K562 (cell line): ENCODE measurements at regions not wholly inside any gene's neighbourhood (a gene's known extent, or its start where the extent isn't known, plus 50 kb on each side); places are given as distances from the start of the nearest gene placed in this dataset.

Experiments
- ATAC-seq: fragments of 200-7000 bp; cut with Tn5 transposase; 3 replicates; pipeline ENCODE4 v1.9.1; 2020; ENCODE audit warnings: moderate library complexity
- BruUV-seq: library from RNA; stranded (reverse); fragments of 400-500 nt; replicated peaks from 2 replicates; lab custom pipeline; 2021; lab: Mats Ljungman, UMichigan
- CTCF ChIA-PET: fragments of 300-600 bp; formaldehyde crosslinking; extraction: SDS; loops from one replicate; lab custom pipeline; 2021; ENCODE audit warnings: low intra/inter-chr PET ratio; lab: Yijun Ruan, JAX
- POLR2A ChIA-PET: fragments of 300-600, 350-650 bp; sonication (Branson Sonifier 250); formaldehyde crosslinking; extraction: SDS; loops from one replicate; lab custom pipeline; 2021; ENCODE audit warnings: antibody characterized with exemption, inconsistent platforms; lab: Yijun Ruan, JAX
- DNase-seq, 4 experiments: peaks; one replicate each; pipeline versions ENCODE4 v3.0.0 to v3.0.0-alpha.2; 2011 to 2018; ENCODE audit warnings: low spot score in 3 of 4, mixed read lengths in 3 of 4; ENCODE audit errors: extremely low read depth in 1 of 4
- FAIRE-seq: peaks from 2 replicates; lab custom pipeline; 2011; peaks lifted over from hg19 to GRCh38; lab: Jason Lieb, UNC
- H2AFZ ChIP-seq: 2 replicates; pipeline ENCODE4 v1.6.0; 2011; ENCODE audit warnings: low read depth, low read length, control low read depth, inconsistent platforms
- H3K27ac ChIP-seq: fragments of 200-600 bp; 3 replicates; pipeline ENCODE4 v1.8.0; 2011; ENCODE audit warnings: low read depth, mild to moderate bottlenecking, control low read depth, inconsistent platforms, low read length, moderate library complexity, mixed read lengths; ENCODE audit errors: extremely low read depth
- H3K27me3 ChIP-seq, 2 experiments: fragments of 300-600 bp in 1 of 2; 2 replicates in 1 of 2; 3 replicates in 1 of 2; pipeline versions ENCODE4 v1.6.0 to v1.8.0; 2011; ENCODE audit warnings: inconsistent platforms in 2 of 2, low read length in 2 of 2, mild to moderate bottlenecking in 1 of 2, mixed read lengths in 1 of 2, moderate library complexity in 1 of 2; ENCODE audit not compliant: control insufficient read depth in 2 of 2, insufficient read depth in 2 of 2
- H3K36me3 ChIP-seq: fragments of 300-600 bp; 3 replicates; pipeline ENCODE4 v1.8.0; 2011; ENCODE audit warnings: mild to moderate bottlenecking, low read length, inconsistent platforms; ENCODE audit not compliant: control insufficient read depth, insufficient read depth
- H3K4me1 ChIP-seq, 2 experiments: fragments of 200-600 bp in 1 of 2; replicated peaks in 1 of 2; 2 replicates in 1 of 2; 3 replicates in 1 of 2; pipeline versions ENCODE4 v1.5.1 to v1.8.0; 2011; ENCODE audit warnings: inconsistent platforms in 2 of 2, low read length in 2 of 2, mild to moderate bottlenecking in 1 of 2, mixed read lengths in 1 of 2, moderate library complexity in 1 of 2; ENCODE audit not compliant: control insufficient read depth in 2 of 2, insufficient read depth in 2 of 2
- H3K4me2 ChIP-seq: 2 replicates; pipeline ENCODE4 v1.6.1; 2011; ENCODE audit warnings: low read length, control low read depth, inconsistent platforms, mixed read lengths; ENCODE audit not compliant: insufficient read depth
- H3K4me3 ChIP-seq: fragments of 200-600 bp; sonication (generic), shearing (Covaris generic); 2 replicates; pipeline ENCODE4 v1.5.1; 2016; ENCODE audit warnings: control low read depth, inconsistent platforms
- H3K79me2 ChIP-seq: fragments of 200-600 bp; 3 replicates; pipeline ENCODE4 v1.8.0; 2011; ENCODE audit warnings: low read length, inconsistent platforms; ENCODE audit not compliant: control insufficient read depth, insufficient read depth
- H3K9ac ChIP-seq, 2 experiments: 2 replicates each; pipeline versions ENCODE4 v1.6.0 to v1.6.1; 2011; ENCODE audit warnings: low read depth in 2 of 2, low read length in 2 of 2, control low read depth in 1 of 2, inconsistent platforms in 1 of 2, mild to moderate bottlenecking in 1 of 2, mixed read lengths in 1 of 2; ENCODE audit not compliant: insufficient read depth in 1 of 2
- H3K9me1 ChIP-seq: one replicate; pipeline ENCODE4 v1.6.0; 2011; ENCODE audit warnings: inconsistent platforms, mild to moderate bottlenecking, low read length, moderate library complexity; ENCODE audit not compliant: control insufficient read depth, insufficient read depth
- H3K9me3 ChIP-seq: replicated peaks from 2 replicates; pipeline ENCODE4 v1.5.1; 2011; ENCODE audit warnings: low read depth, low read length, inconsistent platforms; ENCODE audit not compliant: control insufficient read depth, insufficient read depth
- H4K20me1 ChIP-seq: replicated peaks from 2 replicates; pipeline ENCODE4 v1.6.1; 2011; ENCODE audit warnings: low read length, inconsistent platforms, mixed read lengths; ENCODE audit not compliant: control insufficient read depth, insufficient read depth
- CBX1 ChIP-seq: sonication (generic); IDR thresholded peaks from 2 replicates; pipeline ENCODE4 v1.6.1; 2016; ENCODE audit warnings: antibody characterized with exemption, low read depth, mild to moderate bottlenecking
- HLTF ChIP-seq: fragments of 450-650 bp; IDR thresholded peaks from 2 replicates; pipeline ENCODE4 v1.6.1; 2016
- HMG20A ChIP-seq: fragments of 450-650 bp; formaldehyde crosslinking; conservative IDR thresholded peaks from 2 replicates; pipeline ENCODE4 v1.4.0; 2020; ENCODE audit warnings: mild to moderate bottlenecking, mixed read lengths
- IFI16 ChIP-seq: fragments of 250-450 bp; sonication (Bioruptor Pico); IDR thresholded peaks from 2 replicates; pipeline ENCODE4 v2.1.2; 2022; ENCODE audit warnings: mild to moderate bottlenecking, inconsistent platforms
- KLF10 ChIP-seq: fragments of 250-450 bp; sonication (Bioruptor Pico); IDR thresholded peaks from 2 replicates; pipeline ENCODE4 v1.6.1; 2021; ENCODE audit warnings: matching md5 sums
- MCM2 ChIP-seq: fragments of 450-650 bp; IDR thresholded peaks from 2 replicates; pipeline ENCODE4 v1.6.1; 2017; ENCODE audit warnings: low read depth, mild to moderate bottlenecking
- NCOR1 ChIP-seq: fragments of 450-650 bp; IDR thresholded peaks from 2 replicates; pipeline ENCODE4 v1.6.1; 2016; ENCODE audit warnings: mild to moderate bottlenecking, moderate library complexity
- POU5F1 ChIP-seq: fragments of 150-350 bp; IDR thresholded peaks from 2 replicates; pipeline ENCODE4 v1.6.1; 2014; ENCODE audit warnings: borderline replicate concordance, low read length, low read depth, mild to moderate bottlenecking; ENCODE audit not compliant: partially characterized antibody
- RBM14 ChIP-seq: fragments of 200-400 bp; formaldehyde crosslinking; IDR thresholded peaks from 2 replicates; pipeline ENCODE4 v1.6.1; 2018; ENCODE audit warnings: low read depth, mild to moderate bottlenecking, low read length, moderate library complexity, borderline replicate concordance; ENCODE audit not compliant: insufficient read depth
- SMAD4 ChIP-seq: fragments of 250-450 bp; sonication (Bioruptor Pico); conservative IDR thresholded peaks from 2 replicates; pipeline ENCODE4 v1.8.0; 2021; ENCODE audit warnings: inconsistent platforms, mild to moderate bottlenecking, moderate library complexity
- SREBF2 ChIP-seq: sonication (generic); formaldehyde crosslinking; IDR thresholded peaks from 2 replicates; pipeline ENCODE4 v1.4.0; 2020; ENCODE audit warnings: mild to moderate bottlenecking, missing genetic modification reagents
- ZNF551 ChIP-seq: fragments of 250-450 bp; sonication (Bioruptor Pico); IDR thresholded peaks from 2 replicates; pipeline ENCODE4 v1.5.0; 2021; ENCODE audit warnings: mild to moderate bottlenecking, moderate library complexity
- WGBS: fragments of 100-300 bp; shearing (Covaris generic); methylation state at CpG from one replicate; pipeline ENCODE4 v1.1.6; 2016; ENCODE audit warnings: low coverage, mixed read lengths; ENCODE audit not compliant: insufficient coverage; ENCODE audit errors: missing lambda C conversion rate; 5-methylcytosine and 5-hydroxymethylcytosine counted together
- in situ Hi-C: fragments of 300-500 bp; cut with MboI; formaldehyde crosslinking; loops from 4 replicates; pipeline ENCODE4 v1.15.0; 2018; ENCODE audit warnings: inconsistent platforms, mixed read lengths
- intact Hi-C: fragments of 100-400 bp; cut with micrococcal nuclease; formaldehyde crosslinking; loops from 2 replicates; pipeline ENCODE4 v1.14.2; 2022
- TF ChIP-seq, protein P1 (sequence below): sonication (generic); formaldehyde crosslinking; IDR thresholded peaks from 2 replicates; pipeline ENCODE4 v1.8.1; 2023; ENCODE audit warnings: missing genetic modification reagents, mild to moderate bottlenecking, borderline replicate concordance
- TF ChIP-seq, protein P2 (sequence below): fragments of 250-450 bp; sonication (Bioruptor Pico); IDR thresholded peaks from 2 replicates; pipeline ENCODE4 v1.8.0; 2021; ENCODE audit warnings: moderate library complexity, mild to moderate bottlenecking, inconsistent platforms
- TF ChIP-seq, protein P3 (sequence below): fragments of 450-650 bp; formaldehyde crosslinking; IDR thresholded peaks from 2 replicates; pipeline ENCODE4 v1.4.0; 2020; ENCODE audit warnings: mild to moderate bottlenecking, mixed read lengths

DNA sequence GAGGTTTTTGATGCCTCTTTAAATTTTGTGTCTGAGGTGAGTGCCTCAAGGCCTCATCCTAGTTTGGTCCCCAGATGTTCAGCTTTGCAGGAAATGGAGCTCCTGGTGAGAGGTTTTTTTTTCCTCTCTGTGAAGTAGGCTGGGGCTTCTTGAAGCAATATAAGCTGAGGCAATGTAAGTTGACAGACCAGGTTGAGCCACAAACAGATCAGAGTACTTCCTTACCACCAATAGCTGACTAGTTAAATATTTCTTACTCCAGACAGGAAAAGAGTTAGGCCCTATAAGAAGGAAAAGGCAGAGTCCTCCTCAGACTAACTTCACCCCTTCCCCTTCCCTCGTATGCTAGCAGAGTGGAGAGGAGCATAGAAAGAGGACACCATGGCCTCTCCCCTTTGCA, 341.0 kb downstream of the LMO4 start (continued):
- TF ChIP-seq, protein P1, sequence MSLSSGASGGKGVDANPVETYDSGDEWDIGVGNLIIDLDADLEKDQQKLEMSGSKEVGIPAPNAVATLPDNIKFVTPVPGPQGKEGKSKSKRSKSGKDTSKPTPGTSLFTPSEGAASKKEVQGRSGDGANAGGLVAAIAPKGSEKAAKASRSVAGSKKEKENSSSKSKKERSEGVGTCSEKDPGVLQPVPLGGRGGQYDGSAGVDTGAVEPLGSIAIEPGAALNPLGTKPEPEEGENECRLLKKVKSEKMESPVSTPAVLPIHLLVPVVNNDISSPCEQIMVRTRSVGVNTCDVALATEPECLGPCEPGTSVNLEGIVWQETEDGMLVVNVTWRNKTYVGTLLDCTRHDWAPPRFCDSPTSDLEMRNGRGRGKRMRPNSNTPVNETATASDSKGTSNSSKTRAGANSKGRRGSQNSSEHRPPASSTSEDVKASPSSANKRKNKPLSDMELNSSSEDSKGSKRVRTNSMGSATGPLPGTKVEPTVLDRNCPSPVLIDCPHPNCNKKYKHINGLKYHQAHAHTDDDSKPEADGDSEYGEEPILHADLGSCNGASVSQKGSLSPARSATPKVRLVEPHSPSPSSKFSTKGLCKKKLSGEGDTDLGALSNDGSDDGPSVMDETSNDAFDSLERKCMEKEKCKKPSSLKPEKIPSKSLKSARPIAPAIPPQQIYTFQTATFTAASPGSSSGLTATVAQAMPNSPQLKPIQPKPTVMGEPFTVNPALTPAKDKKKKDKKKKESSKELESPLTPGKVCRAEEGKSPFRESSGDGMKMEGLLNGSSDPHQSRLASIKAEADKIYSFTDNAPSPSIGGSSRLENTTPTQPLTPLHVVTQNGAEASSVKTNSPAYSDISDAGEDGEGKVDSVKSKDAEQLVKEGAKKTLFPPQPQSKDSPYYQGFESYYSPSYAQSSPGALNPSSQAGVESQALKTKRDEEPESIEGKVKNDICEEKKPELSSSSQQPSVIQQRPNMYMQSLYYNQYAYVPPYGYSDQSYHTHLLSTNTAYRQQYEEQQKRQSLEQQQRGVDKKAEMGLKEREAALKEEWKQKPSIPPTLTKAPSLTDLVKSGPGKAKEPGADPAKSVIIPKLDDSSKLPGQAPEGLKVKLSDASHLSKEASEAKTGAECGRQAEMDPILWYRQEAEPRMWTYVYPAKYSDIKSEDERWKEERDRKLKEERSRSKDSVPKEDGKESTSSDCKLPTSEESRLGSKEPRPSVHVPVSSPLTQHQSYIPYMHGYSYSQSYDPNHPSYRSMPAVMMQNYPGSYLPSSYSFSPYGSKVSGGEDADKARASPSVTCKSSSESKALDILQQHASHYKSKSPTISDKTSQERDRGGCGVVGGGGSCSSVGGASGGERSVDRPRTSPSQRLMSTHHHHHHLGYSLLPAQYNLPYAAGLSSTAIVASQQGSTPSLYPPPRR, result no peak
- no peak for TF ChIP-seq NCOR1
- no peak for TF ChIP-seq ZNF551 (CRISPR knock-in tag)
- no peak for TF ChIP-seq MCM2

DNA sequence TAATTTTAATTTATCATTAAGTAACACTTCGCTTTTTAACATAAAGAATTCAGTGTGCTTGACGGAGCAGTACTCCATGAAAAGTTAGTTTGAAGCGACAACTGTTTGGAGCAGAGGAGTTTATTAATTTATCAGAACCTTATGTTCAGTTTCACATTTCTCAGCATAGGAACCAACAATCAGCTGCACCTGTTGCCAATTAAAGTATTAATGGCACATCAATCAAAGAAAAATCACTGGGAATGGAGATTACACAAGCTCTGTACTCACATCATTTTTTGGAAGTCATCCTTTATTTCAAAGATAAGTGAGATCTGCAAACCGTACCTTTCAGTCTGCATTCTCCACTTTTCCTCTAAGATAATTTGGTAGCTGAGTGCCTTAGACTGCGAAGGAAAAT, 344.6 kb downstream of the LMO4 start:
- no peaks in the 10 kb centered on the region for H4K20me1 ChIP-seq
- ChIA-PET CTCF (no interaction called here), POLR2A (no interaction called here)
- H3K27me3 ChIP-seq, result no peaks in the 10 kb centered on the region
- H3K4me2 ChIP-seq, result no peak overlapping the region
- DNase-seq (no peak), FAIRE-seq (no peak), ATAC-seq (no peak)
- no peak overlapping the region for H3K27ac ChIP-seq
- BruUV-seq, result no TSS peak
- 7% methylated on average over 5 of the region's 5 CpGs for WGBS
- H3K4me1 ChIP-seq, result no peaks in the 10 kb centered on the region
- intact Hi-C loops (no loop called here), in situ Hi-C loops (no loop called here)
- H3K9me1 ChIP-seq, result no peaks in the 10 kb centered on the region
- no peaks in the 10 kb centered on the region for H3K36me3 ChIP-seq
- no peaks in the 10 kb centered on the region for H3K79me2 ChIP-seq
- no peaks in the 10 kb centered on the region for H3K9me3 ChIP-seq
- no peak overlapping the region for H2AFZ ChIP-seq
- no peak overlapping the region for H3K9ac ChIP-seq
- H3K4me3 ChIP-seq, result no peak overlapping the region
- no peak for TF ChIP-seq HLTF
- TF ChIP-seq CBX1, result no peak
- TF ChIP-seq, protein P2, sequence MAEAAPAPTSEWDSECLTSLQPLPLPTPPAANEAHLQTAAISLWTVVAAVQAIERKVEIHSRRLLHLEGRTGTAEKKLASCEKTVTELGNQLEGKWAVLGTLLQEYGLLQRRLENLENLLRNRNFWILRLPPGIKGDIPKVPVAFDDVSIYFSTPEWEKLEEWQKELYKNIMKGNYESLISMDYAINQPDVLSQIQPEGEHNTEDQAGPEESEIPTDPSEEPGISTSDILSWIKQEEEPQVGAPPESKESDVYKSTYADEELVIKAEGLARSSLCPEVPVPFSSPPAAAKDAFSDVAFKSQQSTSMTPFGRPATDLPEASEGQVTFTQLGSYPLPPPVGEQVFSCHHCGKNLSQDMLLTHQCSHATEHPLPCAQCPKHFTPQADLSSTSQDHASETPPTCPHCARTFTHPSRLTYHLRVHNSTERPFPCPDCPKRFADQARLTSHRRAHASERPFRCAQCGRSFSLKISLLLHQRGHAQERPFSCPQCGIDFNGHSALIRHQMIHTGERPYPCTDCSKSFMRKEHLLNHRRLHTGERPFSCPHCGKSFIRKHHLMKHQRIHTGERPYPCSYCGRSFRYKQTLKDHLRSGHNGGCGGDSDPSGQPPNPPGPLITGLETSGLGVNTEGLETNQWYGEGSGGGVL, result no peak
- no peak for TF ChIP-seq HMG20A (CRISPR knock-in tag)
- TF ChIP-seq, protein P3, sequence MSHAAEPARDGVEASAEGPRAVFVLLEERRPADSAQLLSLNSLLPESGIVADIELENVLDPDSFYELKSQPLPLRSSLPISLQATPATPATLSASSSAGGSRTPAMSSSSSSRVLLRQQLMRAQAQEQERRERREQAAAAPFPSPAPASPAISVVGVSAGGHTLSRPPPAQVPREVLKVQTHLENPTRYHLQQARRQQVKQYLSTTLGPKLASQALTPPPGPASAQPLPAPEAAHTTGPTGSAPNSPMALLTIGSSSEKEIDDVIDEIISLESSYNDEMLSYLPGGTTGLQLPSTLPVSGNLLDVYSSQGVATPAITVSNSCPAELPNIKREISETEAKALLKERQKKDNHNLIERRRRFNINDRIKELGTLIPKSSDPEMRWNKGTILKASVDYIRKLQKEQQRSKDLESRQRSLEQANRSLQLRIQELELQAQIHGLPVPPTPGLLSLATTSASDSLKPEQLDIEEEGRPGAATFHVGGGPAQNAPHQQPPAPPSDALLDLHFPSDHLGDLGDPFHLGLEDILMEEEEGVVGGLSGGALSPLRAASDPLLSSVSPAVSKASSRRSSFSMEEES, result no peak
- TF ChIP-seq RBM14, result no peak
- TF ChIP-seq POU5F1, result no peak
- no peak for TF ChIP-seq IFI16 (CRISPR knock-in tag)
- no peak for TF ChIP-seq SREBF2 (CRISPR knock-in tag)
- no peak for TF ChIP-seq SMAD4
- TF ChIP-seq KLF10 (CRISPR knock-in tag), result no peak
